ENCODE measurements at regions not wholly inside any gene's neighbourhood (a gene's known extent, or its start where the extent isn't known, plus 50 kb on each side); places are given as distances from the start of the nearest gene placed in this dataset.

- TF ChIP-seq SUZ12 (IDR thresholded peaks at IDR 0.05; ENCODE audit: extremely low read depth, insufficient read depth, insufficient read length) (no peak), YY1 (IDR thresholded peaks at IDR 0.05; ENCODE audit: insufficient read depth, insufficient read length) (no peak)
These were observed 268.4 kb upstream of the DUSP10 start for GRCh38 chr1:222010306-222010705.

Measured in NT2/D1 (cell line).